Ishikawa (cell line): ENCODE measurements at regions not wholly inside any gene's neighbourhood (a gene's known extent, or its start where the extent isn't known, plus 50 kb on each side); places are given as distances from the start of the nearest gene placed in this dataset.

Source experiments
- CEBPB ChIP-seq: IDR thresholded peaks from 2 replicates; pipeline ENCODE4 v1.6.1; 2012
- EGR1 ChIP-seq: IDR thresholded peaks from 2 replicates; pipeline ENCODE4 v1.6.1; 2012
- EP300 ChIP-seq: IDR thresholded peaks from 2 replicates; pipeline ENCODE4 v1.6.1; 2012; ENCODE audit warnings: borderline replicate concordance
- MAX ChIP-seq: IDR thresholded peaks from 2 replicates; pipeline ENCODE4 v1.6.1; 2012
- NFIC ChIP-seq: IDR thresholded peaks from 2 replicates; pipeline ENCODE4 v1.6.1; 2012
- RAD21 ChIP-seq: IDR thresholded peaks from 2 replicates; pipeline ENCODE4 v1.6.1; 2012; ENCODE audit warnings: low read depth
- REST ChIP-seq: IDR thresholded peaks from 2 replicates; pipeline ENCODE4 v1.6.1; 2012; ENCODE audit warnings: low read depth, mild to moderate bottlenecking
- TAF1 ChIP-seq: IDR thresholded peaks from 2 replicates; pipeline ENCODE4 v1.6.1; 2012; ENCODE audit warnings: low read depth, mild to moderate bottlenecking
- TCF12 ChIP-seq: IDR thresholded peaks from 2 replicates; pipeline ENCODE4 v1.6.1; 2012; ENCODE audit warnings: low read depth
- TEAD4 ChIP-seq: IDR thresholded peaks from 2 replicates; pipeline ENCODE4 v1.6.1; 2012
- USF1 ChIP-seq: IDR thresholded peaks from 2 replicates; pipeline ENCODE4 v1.6.1; 2012
- YY1 ChIP-seq: IDR thresholded peaks from 2 replicates; pipeline ENCODE4 v1.6.1; 2012; ENCODE audit warnings: low read depth
- ZBTB7A ChIP-seq: IDR thresholded peaks from 2 replicates; pipeline ENCODE4 v1.6.1; 2012; ENCODE audit warnings: low read depth

GRCh38 chr15:35693886-35694285 lies 147.9 kb upstream of the DPH6 start:
- TF ChIP-seq TCF12 (no peak), EP300 (no peak), TEAD4 (no peak), MAX (no peak), TAF1 (no peak), CEBPB (no peak), NFIC (no peak), RAD21 (no peak), USF1 (no peak), EGR1 (no peak), REST (no peak), YY1 (no peak), ZBTB7A (no peak)
